ENCODE measurements at regions not wholly inside any gene's neighbourhood (a gene's known extent, or its start where the extent isn't known, plus 50 kb on each side); places are given as distances from the start of the nearest gene placed in this dataset.
"Not testable (repeated sequence)": the region's sequence is repeated elsewhere in the genome, so short reads cannot be mapped to it uniquely, and the experiment has no call there.

DNA sequence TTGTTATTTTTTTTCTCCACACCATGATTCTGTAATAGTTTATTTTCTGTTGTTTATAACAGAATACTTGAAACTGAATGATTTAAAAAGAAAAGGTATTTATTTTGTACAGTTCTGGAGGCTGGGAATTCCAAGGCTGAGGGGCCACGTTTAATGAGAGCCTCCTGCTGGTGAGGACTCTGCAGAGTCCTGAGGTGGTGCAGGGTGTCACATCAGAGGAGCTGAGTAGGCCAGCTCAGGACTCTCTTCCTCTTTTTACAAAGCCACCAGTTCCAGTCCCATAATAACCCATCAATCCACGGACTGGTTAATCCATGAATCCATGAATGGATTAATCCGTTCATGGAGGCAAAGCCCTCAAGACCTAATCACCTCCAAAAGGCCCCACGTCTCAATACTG lies 71.6 kb downstream of the TFAP2A start:
- 39 to 61% (median 48%) methylated on average over 4 of the region's 4 CpGs for WGBS, 3 donors
- no peaks in the 10 kb centered on the region for H3K4me1 ChIP-seq (ENCODE audit: control insufficient read depth in 3 of 3, insufficient read depth in 2 of 3, low read depth in 1 of 3, low read length in 2 of 3)
- no peak overlapping the region for H3K27ac ChIP-seq (ENCODE audit: low read depth in 1 of 3, low read length in 2 of 3)
- peaks cover 0 to 2% (median 0%) of the 10 kb centered on the region in 3 donors for H3K27me3 ChIP-seq (ENCODE audit: control insufficient read depth in 3 of 3, insufficient read depth in 3 of 3, low read length in 3 of 3)
- FAIRE-seq = no peak
- H3K4me3 ChIP-seq (ENCODE audit: low read depth in 1 of 3, low read length in 3 of 3) = no peak overlapping the region
- no peaks in the 10 kb centered on the region for H3K36me3 ChIP-seq (ENCODE audit: control insufficient read depth in 3 of 3, insufficient read depth in 2 of 3, low read depth in 1 of 3, low read length in 3 of 3)
- H3K9me3 ChIP-seq (ENCODE audit: control insufficient read depth in 2 of 2, insufficient read depth in 1 of 2, low read depth in 1 of 2, low read length in 1 of 2) = peaks cover 0 to 2% of the 10 kb centered on the region in 2 donors
- no peak for DNase-seq

DNA sequence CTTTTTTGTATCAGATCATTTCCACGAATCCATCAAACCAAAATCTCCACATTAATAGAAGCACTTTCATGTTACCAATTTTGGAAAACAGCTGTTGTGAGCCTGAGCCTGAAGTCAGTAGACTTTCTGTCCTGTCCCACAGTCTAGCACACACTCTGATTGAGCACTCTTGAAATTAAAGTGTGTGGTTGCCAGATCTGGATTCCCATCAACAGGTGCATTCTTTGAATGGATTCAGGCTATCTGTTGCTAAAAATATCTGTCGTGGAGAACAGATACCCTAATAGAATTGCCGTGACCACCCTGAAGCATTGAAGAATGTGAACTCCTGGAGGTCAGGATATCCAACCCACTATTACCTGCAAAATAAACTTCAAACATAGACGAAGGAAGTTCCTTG lies 73.3 kb downstream of the TFAP2A start:
- no peak for DNase-seq
- FAIRE-seq = no peak
- Histone ChIP-seq H3K36me3 (ENCODE audit: control insufficient read depth in 3 of 3, insufficient read depth in 2 of 3, low read depth in 1 of 3, low read length in 3 of 3) (no peaks in the 10 kb centered on the region), H3K27me3 (ENCODE audit: control insufficient read depth in 3 of 3, insufficient read depth in 3 of 3, low read length in 3 of 3) (peaks cover 0 to 2% (median 0%) of the 10 kb centered on the region in 3 donors), H3K9me3 (ENCODE audit: control insufficient read depth in 2 of 2, insufficient read depth in 1 of 2, low read depth in 1 of 2, low read length in 1 of 2) (peaks cover 0 to 2% of the 10 kb centered on the region in 2 donors), H3K4me3 (ENCODE audit: low read depth in 1 of 3, low read length in 3 of 3) (no peak overlapping the region), H3K27ac (ENCODE audit: low read depth in 1 of 3, low read length in 2 of 3) (no peak overlapping the region), H3K4me1 (ENCODE audit: control insufficient read depth in 3 of 3, insufficient read depth in 2 of 3, low read depth in 1 of 3, low read length in 2 of 3) (no peaks in the 10 kb centered on the region)
- 63 to 74% (median 64%) methylated on average over 4 of the region's 4 CpGs for WGBS, 3 donors

DNA sequence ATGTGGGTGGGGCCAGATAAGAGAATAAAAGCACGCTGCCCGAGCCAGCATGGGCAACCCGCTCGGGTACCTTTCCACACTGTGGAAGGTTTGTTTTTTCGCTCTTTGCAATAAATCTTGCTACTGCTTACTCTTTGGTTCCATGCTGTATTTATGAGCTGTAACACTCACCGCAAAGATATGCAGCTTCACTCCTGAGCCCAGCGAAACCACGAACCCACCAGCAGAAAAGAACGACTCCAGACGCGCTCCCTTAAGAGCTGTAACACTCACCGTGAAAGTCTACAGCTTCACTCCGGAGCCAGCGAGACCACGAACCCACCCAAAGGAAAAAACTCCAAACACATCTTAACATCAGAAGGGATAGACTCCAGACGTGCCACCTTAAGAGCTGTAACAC lies 76.7 kb downstream of the TFAP2A start:
- Histone ChIP-seq H3K4me1 (ENCODE audit: control insufficient read depth in 3 of 3, insufficient read depth in 2 of 3, low read depth in 1 of 3, low read length in 2 of 3) (no peaks in the 10 kb centered on the region), H3K27me3 (ENCODE audit: control insufficient read depth in 3 of 3, insufficient read depth in 3 of 3, low read length in 3 of 3) (no peaks in the 10 kb centered on the region), H3K36me3 (ENCODE audit: control insufficient read depth in 3 of 3, insufficient read depth in 2 of 3, low read depth in 1 of 3, low read length in 3 of 3) (no peaks in the 10 kb centered on the region), H3K9me3 (ENCODE audit: control insufficient read depth in 2 of 2, insufficient read depth in 1 of 2, low read depth in 1 of 2, low read length in 1 of 2) (peaks cover 0 to 2% of the 10 kb centered on the region in 2 donors), H3K27ac (ENCODE audit: low read depth in 1 of 3, low read length in 2 of 3) (no peak overlapping the region), H3K4me3 (ENCODE audit: low read depth in 1 of 3, low read length in 3 of 3) (no peak overlapping the region)
- FAIRE-seq = no peak
- DNase-seq = no peak
- 88 to 90% (median 88%) methylated on average over 16 of the region's 16 CpGs for WGBS, 3 donors

DNA sequence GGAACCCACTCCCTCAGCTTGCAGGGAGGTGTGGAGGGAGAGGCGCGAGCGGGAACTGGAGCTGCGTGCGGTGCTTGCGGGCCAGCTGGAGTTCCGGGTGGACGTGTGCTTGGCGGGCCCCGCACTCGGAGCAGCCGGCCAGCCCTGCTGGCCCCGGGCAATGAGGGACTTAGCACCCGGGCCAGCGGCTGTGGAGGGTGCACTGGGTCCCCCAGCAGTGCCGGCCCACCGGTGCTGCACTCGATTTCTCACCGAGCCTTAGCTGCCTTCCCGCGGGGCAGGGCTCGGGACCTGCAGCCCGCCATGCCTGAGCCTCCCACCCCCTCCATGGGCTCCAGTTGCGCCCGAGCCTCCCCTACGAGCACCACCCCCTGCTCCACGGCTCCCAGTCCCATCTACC lies 77.5 kb downstream of the TFAP2A start:
- WGBS, 3 donors = 92 to 96% (median 94%) methylated on average over 20 to 27 of the region's 27 CpGs
- DNase-seq; H3K27me3 ChIP-seq (ENCODE audit: control insufficient read depth in 3 of 3, insufficient read depth in 3 of 3, low read length in 3 of 3); H3K27ac ChIP-seq (ENCODE audit: low read depth in 1 of 3, low read length in 2 of 3); FAIRE-seq; H3K9me3 ChIP-seq (ENCODE audit: control insufficient read depth in 2 of 2, insufficient read depth in 1 of 2, low read depth in 1 of 2, low read length in 1 of 2); H3K4me3 ChIP-seq (ENCODE audit: low read depth in 1 of 3, low read length in 3 of 3); H3K4me1 ChIP-seq (ENCODE audit: control insufficient read depth in 3 of 3, insufficient read depth in 2 of 3, low read depth in 1 of 3, low read length in 2 of 3); H3K36me3 ChIP-seq (ENCODE audit: control insufficient read depth in 3 of 3, insufficient read depth in 2 of 3, low read depth in 1 of 3, low read length in 3 of 3): not testable (repeated sequence)

DNA sequence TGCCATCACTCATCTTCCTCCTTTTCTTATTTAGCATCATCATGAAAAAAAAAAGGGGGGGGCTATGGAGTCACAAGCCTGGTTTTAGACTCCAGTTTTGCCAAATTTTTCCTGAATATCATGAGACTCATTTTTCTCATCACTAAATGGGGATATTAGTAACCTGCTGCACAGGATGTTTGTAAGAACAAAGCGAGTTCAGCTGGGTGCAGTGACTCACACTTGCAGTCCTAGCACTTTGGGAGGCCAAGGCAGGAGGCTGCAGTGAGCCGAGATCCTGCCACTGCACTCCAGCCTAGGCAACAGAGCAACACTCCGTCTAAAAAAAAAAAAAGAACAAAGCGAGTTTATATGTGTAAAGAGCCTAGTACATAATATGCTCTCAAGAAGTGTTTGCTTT lies 82.8 kb downstream of the TFAP2A start:
- Histone ChIP-seq H3K27me3 (ENCODE audit: control insufficient read depth in 3 of 3, insufficient read depth in 3 of 3, low read length in 3 of 3) (no peaks in the 10 kb centered on the region), H3K36me3 (ENCODE audit: control insufficient read depth in 3 of 3, insufficient read depth in 2 of 3, low read depth in 1 of 3, low read length in 3 of 3) (no peaks in the 10 kb centered on the region), H3K9me3 (ENCODE audit: control insufficient read depth in 2 of 2, insufficient read depth in 1 of 2, low read depth in 1 of 2, low read length in 1 of 2) (no peaks in the 10 kb centered on the region), H3K4me1 (ENCODE audit: control insufficient read depth in 3 of 3, insufficient read depth in 2 of 3, low read depth in 1 of 3, low read length in 2 of 3) (no peaks in the 10 kb centered on the region), H3K27ac (ENCODE audit: low read depth in 1 of 3, low read length in 2 of 3) (no peak overlapping the region), H3K4me3 (ENCODE audit: low read depth in 1 of 3, low read length in 3 of 3) (no peak overlapping the region)
- 79 to 87% (median 85%) methylated on average over 4 of the region's 4 CpGs for WGBS, 3 donors
- no peak for FAIRE-seq
- DNase-seq = no peak

DNA sequence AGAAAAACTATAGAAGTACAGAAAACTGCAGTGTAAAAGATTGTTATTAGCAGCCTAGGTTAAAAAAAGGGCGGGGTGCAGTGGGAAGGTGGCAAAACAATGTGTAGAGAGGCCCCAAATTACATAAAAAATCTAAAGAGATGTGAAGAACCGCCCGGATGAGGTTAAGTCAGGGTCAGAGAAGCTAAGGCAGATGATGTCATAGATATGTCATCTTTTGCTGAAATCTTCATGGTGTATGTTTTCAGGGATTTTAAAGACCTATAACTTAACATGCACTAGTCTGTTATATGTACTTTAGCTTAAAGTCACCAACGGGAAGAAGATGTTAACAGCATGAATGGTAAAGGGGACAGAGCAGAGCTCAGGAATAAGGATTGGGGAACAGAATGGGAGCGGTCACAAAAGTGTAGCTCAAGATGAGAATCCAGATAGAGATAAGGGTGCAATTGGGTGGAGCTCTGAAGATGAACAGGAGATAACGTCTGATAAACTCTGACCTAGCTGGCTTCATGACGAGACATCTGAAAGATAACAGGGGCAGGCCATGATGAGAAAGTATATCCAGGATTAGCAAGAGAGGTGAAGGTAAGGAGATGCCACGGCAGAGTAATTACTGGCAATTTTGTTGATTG lies 83.4 kb downstream of the TFAP2A start:
- FAIRE-seq (no peak), DNase-seq (no peak)
- Histone ChIP-seq H3K27ac (ENCODE audit: low read depth in 1 of 3, low read length in 2 of 3) (no peak overlapping the region), H3K9me3 (ENCODE audit: control insufficient read depth in 2 of 2, insufficient read depth in 1 of 2, low read depth in 1 of 2, low read length in 1 of 2) (no peaks in the 10 kb centered on the region), H3K4me3 (ENCODE audit: low read depth in 1 of 3, low read length in 3 of 3) (no peak overlapping the region), H3K36me3 (ENCODE audit: control insufficient read depth in 3 of 3, insufficient read depth in 2 of 3, low read depth in 1 of 3, low read length in 3 of 3) (no peaks in the 10 kb centered on the region), H3K4me1 (ENCODE audit: control insufficient read depth in 3 of 3, insufficient read depth in 2 of 3, low read depth in 1 of 3, low read length in 2 of 3) (no peaks in the 10 kb centered on the region), H3K27me3 (ENCODE audit: control insufficient read depth in 3 of 3, insufficient read depth in 3 of 3, low read length in 3 of 3) (no peaks in the 10 kb centered on the region)
- 40 to 56% (median 54%) methylated on average over 8 of the region's 8 CpGs for WGBS, 3 donors

DNA sequence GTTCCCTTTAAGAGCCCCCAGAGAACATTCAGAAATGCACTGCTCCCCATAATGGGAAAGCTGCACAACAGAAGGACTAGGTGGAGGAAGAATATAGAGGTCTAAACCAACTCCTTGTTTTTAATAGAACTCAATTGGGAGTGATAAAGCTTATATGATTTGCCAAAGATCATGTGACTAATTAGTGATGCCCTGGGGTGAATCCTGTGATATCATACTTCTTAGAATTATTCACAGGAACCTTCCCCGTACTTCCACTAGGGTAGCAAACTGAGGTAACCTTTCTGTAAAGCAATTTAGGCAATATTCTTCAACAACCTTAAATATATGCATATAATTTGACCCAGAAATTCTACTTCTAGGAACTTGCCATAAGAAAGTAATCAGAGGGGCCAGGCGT lies 84.4 kb downstream of the TFAP2A start:
- 66 to 79% (median 68%) methylated on average over 2 of the region's 2 CpGs for WGBS, 3 donors
- DNase-seq = no peak
- H3K27ac ChIP-seq (ENCODE audit: low read depth in 1 of 3, low read length in 2 of 3) = no peak overlapping the region
- no peak overlapping the region for H3K4me3 ChIP-seq (ENCODE audit: low read depth in 1 of 3, low read length in 3 of 3)
- no peak for FAIRE-seq
- no peaks in the 10 kb centered on the region for H3K4me1 ChIP-seq (ENCODE audit: control insufficient read depth in 3 of 3, insufficient read depth in 2 of 3, low read depth in 1 of 3, low read length in 2 of 3)
- H3K9me3 ChIP-seq (ENCODE audit: control insufficient read depth in 2 of 2, insufficient read depth in 1 of 2, low read depth in 1 of 2, low read length in 1 of 2) = no peaks in the 10 kb centered on the region
- no peaks in the 10 kb centered on the region for H3K27me3 ChIP-seq (ENCODE audit: control insufficient read depth in 3 of 3, insufficient read depth in 3 of 3, low read length in 3 of 3)
- no peaks in the 10 kb centered on the region for H3K36me3 ChIP-seq (ENCODE audit: control insufficient read depth in 3 of 3, insufficient read depth in 2 of 3, low read depth in 1 of 3, low read length in 3 of 3)

DNA sequence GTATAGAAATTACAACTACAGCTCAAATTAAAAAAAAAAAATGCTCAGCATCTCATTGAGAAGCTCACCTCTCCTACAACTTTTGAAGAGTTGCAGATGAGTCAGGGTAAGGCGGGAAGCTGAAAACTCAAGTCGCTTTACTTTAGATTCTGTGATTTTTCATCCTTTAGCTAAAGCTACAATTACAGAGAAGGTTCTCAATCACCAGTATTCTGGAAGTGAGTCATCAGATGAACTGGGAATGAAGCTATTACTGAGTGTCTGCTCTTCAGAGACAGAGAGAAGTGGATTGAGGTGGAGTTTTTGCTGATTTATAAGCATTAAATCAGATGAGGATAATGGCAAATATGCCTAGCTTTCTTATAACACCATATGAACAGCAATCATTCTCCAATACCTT lies 91.9 kb downstream of the TFAP2A start:
- peaks cover 0 to 6% of the 10 kb centered on the region in 2 donors for H3K9me3 ChIP-seq (ENCODE audit: control insufficient read depth in 2 of 2, insufficient read depth in 1 of 2, low read depth in 1 of 2, low read length in 1 of 2)
- H3K27ac ChIP-seq (ENCODE audit: low read depth in 1 of 3, low read length in 2 of 3) = no peak overlapping the region
- no peak for FAIRE-seq
- H3K4me1 ChIP-seq (ENCODE audit: control insufficient read depth in 3 of 3, insufficient read depth in 2 of 3, low read depth in 1 of 3, low read length in 2 of 3) = no peaks in the 10 kb centered on the region
- H3K4me3 ChIP-seq (ENCODE audit: low read depth in 1 of 3, low read length in 3 of 3) = no peak overlapping the region
- 79 to 94% (median 91%) methylated on average over 2 of the region's 2 CpGs for WGBS, 3 donors
- DNase-seq = no peak
- H3K36me3 ChIP-seq (ENCODE audit: control insufficient read depth in 3 of 3, insufficient read depth in 2 of 3, low read depth in 1 of 3, low read length in 3 of 3) = no peaks in the 10 kb centered on the region
- H3K27me3 ChIP-seq (ENCODE audit: control insufficient read depth in 3 of 3, insufficient read depth in 3 of 3, low read length in 3 of 3) = peaks cover 0 to 2% (median 0%) of the 10 kb centered on the region in 3 donors

DNA sequence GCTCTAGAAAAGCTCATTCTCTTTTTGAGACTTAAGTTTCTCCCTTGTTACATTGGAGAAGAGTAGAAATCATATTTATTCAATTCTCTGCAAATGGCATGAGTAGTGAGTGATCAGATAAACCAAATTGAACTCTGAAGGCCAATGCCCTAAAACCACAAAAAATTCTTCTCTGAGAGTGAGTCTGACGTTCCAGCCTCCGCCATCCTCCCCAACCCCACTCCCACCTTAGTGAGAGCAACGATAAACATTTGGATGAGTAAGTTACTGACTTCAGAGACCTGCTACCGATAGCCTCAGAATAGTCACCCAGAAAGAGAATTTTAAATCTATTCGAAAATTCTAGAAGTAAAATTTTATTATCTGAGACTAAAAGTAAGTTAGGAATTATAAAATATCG lies 94.6 kb downstream of the TFAP2A start:
- DNase-seq (no peak), FAIRE-seq (no peak)

More for the DNA sequence above, 94.6 kb downstream of the TFAP2A start:
- H3K27ac ChIP-seq (ENCODE audit: low read depth in 1 of 3, low read length in 2 of 3) = no peak overlapping the region
- peaks cover 0 to 6% of the 10 kb centered on the region in 2 donors for H3K9me3 ChIP-seq (ENCODE audit: control insufficient read depth in 2 of 2, insufficient read depth in 1 of 2, low read depth in 1 of 2, low read length in 1 of 2)
- no peak overlapping the region for H3K4me3 ChIP-seq (ENCODE audit: low read depth in 1 of 3, low read length in 3 of 3)
- WGBS, 3 donors = 79 to 85% (median 84%) methylated on average over 6 of the region's 6 CpGs
- H3K4me1 ChIP-seq (ENCODE audit: control insufficient read depth in 3 of 3, insufficient read depth in 2 of 3, low read depth in 1 of 3, low read length in 2 of 3) = no peaks in the 10 kb centered on the region
- H3K36me3 ChIP-seq (ENCODE audit: control insufficient read depth in 3 of 3, insufficient read depth in 2 of 3, low read depth in 1 of 3, low read length in 3 of 3) = no peaks in the 10 kb centered on the region
- H3K27me3 ChIP-seq (ENCODE audit: control insufficient read depth in 3 of 3, insufficient read depth in 3 of 3, low read length in 3 of 3) = peaks cover 0 to 2% (median 0%) of the 10 kb centered on the region in 3 donors

All from small intestine (tissue), 7 donors.